Neural cell (in vitro differentiated cells): ENCODE measurements at regions not wholly inside any gene's neighbourhood (a gene's known extent, or its start where the extent isn't known, plus 50 kb on each side); places are given as distances from the start of the nearest gene placed in this dataset.

Experiments
- H2AFZ ChIP-seq: fragments of 200-600, 300-800 bp; sonication (generic), shearing (Covaris generic); 2 replicates; pipeline ENCODE4 v1.6.0; 2014; ENCODE audit warnings: low read depth, mild to moderate bottlenecking, antibody characterized with exemption, low read length, moderate library complexity
- H3F3A ChIP-seq: fragments of 200-600 bp; shearing (Covaris generic); 2 replicates; pipeline ENCODE4 v1.6.1; 2016; ENCODE audit warnings: mild to moderate bottlenecking, moderate library complexity, mixed read lengths, antibody characterized with exemption, low read length; ENCODE audit not compliant: insufficient read depth, poor library complexity, severe bottlenecking
- H3K27ac ChIP-seq: fragments of 200-600, 300-800 bp; sonication (generic), shearing (Covaris generic); 2 replicates; pipeline ENCODE4 v1.5.1; 2014; ENCODE audit warnings: mild to moderate bottlenecking, low read length, moderate library complexity
- H3K27me3 ChIP-seq: fragments of 300-800, 200-600 bp; sonication (generic), shearing (Covaris generic); 2 replicates; pipeline ENCODE4 v1.6.0; 2014; ENCODE audit warnings: mild to moderate bottlenecking, low read depth, low read length, moderate library complexity; ENCODE audit not compliant: insufficient read depth
- H3K36me3 ChIP-seq: fragments of 300-800, 200-600 bp; sonication (generic), shearing (Covaris generic); 2 replicates; pipeline ENCODE4 v1.5.1; 2014; ENCODE audit warnings: mild to moderate bottlenecking, antibody characterized with exemption, low read length, moderate library complexity; ENCODE audit not compliant: insufficient read depth
- H3K4me2 ChIP-seq: fragments of 300-800, 200-600 bp; sonication (generic), shearing (Covaris generic); 2 replicates; pipeline ENCODE4 v1.6.0; 2014; ENCODE audit warnings: mild to moderate bottlenecking, low read length
- H3K4me3 ChIP-seq: fragments of 300-800, 200-600 bp; sonication (generic), shearing (Covaris generic); 2 replicates; pipeline ENCODE4 v1.5.1; 2014; ENCODE audit warnings: mild to moderate bottlenecking, low read length, moderate library complexity
- H3K79me2 ChIP-seq: fragments of 200-600 bp; shearing (Covaris generic); replicated peaks from 2 replicates; pipeline ENCODE4 v1.6.0; 2014; ENCODE audit warnings: mild to moderate bottlenecking, low read length, moderate library complexity; ENCODE audit not compliant: insufficient read depth
- H3K9ac ChIP-seq: fragments of 300-800, 200-600 bp; sonication (generic), shearing (Covaris generic); 2 replicates; pipeline ENCODE4 v1.6.1; 2016; ENCODE audit warnings: mild to moderate bottlenecking, low read length, mixed read lengths
- H3K9me2 ChIP-seq: fragments of 200-600 bp; shearing (Covaris generic); 2 replicates; pipeline ENCODE4 v1.6.1; 2016; ENCODE audit warnings: mild to moderate bottlenecking, low read length, mixed read lengths; ENCODE audit not compliant: insufficient read depth
- H3K9me3 ChIP-seq: fragments of 200-600, 300-800 bp; sonication (generic), shearing (Covaris generic); 2 replicates; pipeline ENCODE4 v1.6.1; 2016; ENCODE audit warnings: mild to moderate bottlenecking, mixed run types, low read length, moderate library complexity, mixed read lengths
- H4K20me1 ChIP-seq: fragments of 200-600 bp; shearing (Covaris generic); 2 replicates; pipeline ENCODE4 v1.6.1; 2016; ENCODE audit warnings: mild to moderate bottlenecking, mixed run types; ENCODE audit not compliant: insufficient read depth
- CTCF ChIP-seq: fragments of 450-650 bp; IDR thresholded peaks from 2 replicates; pipeline ENCODE4 v1.5.1; 2014; ENCODE audit warnings: antibody characterized with exemption, mild to moderate bottlenecking, moderate library complexity; ENCODE audit not compliant: poor library complexity, severe bottlenecking
- EP300 ChIP-seq: fragments of 450-650 bp; conservative IDR thresholded peaks from 2 replicates; pipeline ENCODE4 v1.6.1; 2014; ENCODE audit warnings: antibody characterized with exemption, mild to moderate bottlenecking, moderate library complexity; ENCODE audit not compliant: poor library complexity, severe bottlenecking
- EZH2 ChIP-seq: fragments of 200-600, 300-800 bp; shearing (Covaris generic), sonication (generic); IDR thresholded peaks from 2 replicates; pipeline ENCODE4 v1.6.1; 2014; ENCODE audit warnings: antibody characterized with exemption, low read length, borderline replicate concordance, mild to moderate bottlenecking; ENCODE audit not compliant: insufficient read depth, poor library complexity, severe bottlenecking
- MXI1 ChIP-seq: fragments of 450-650 bp; conservative IDR thresholded peaks from 2 replicates; pipeline ENCODE4 v1.6.1; 2014; ENCODE audit warnings: antibody characterized with exemption, mild to moderate bottlenecking; ENCODE audit not compliant: poor library complexity, severe bottlenecking
- POLR2AphosphoS5 ChIP-seq: IDR thresholded peaks from 2 replicates; pipeline ENCODE4 v1.6.1; 2012
- RAD21 ChIP-seq: fragments of 450-650 bp; conservative IDR thresholded peaks from 2 replicates; pipeline ENCODE4 v1.6.1; 2014; ENCODE audit warnings: antibody characterized with exemption, mild to moderate bottlenecking, moderate library complexity
- REST ChIP-seq: IDR thresholded peaks from 2 replicates; pipeline ENCODE4 v1.6.1; 2012; ENCODE audit warnings: borderline replicate concordance
- SMC3 ChIP-seq: fragments of 450-650 bp; conservative IDR thresholded peaks from 2 replicates; pipeline ENCODE4 v1.6.1; 2014; ENCODE audit warnings: antibody characterized with exemption, mild to moderate bottlenecking, moderate library complexity; ENCODE audit not compliant: poor library complexity
- TAF1 ChIP-seq: IDR thresholded peaks from 2 replicates; pipeline ENCODE4 v1.6.1; 2012; ENCODE audit warnings: low read depth

- no peak overlapping the region for H2AFZ ChIP-seq
- H3F3A ChIP-seq: no peaks in the 10 kb centered on the region
Observed at GRCh38 chr3:27641888-27642601, 80.1 kb downstream of the EOMES start.

DNA sequence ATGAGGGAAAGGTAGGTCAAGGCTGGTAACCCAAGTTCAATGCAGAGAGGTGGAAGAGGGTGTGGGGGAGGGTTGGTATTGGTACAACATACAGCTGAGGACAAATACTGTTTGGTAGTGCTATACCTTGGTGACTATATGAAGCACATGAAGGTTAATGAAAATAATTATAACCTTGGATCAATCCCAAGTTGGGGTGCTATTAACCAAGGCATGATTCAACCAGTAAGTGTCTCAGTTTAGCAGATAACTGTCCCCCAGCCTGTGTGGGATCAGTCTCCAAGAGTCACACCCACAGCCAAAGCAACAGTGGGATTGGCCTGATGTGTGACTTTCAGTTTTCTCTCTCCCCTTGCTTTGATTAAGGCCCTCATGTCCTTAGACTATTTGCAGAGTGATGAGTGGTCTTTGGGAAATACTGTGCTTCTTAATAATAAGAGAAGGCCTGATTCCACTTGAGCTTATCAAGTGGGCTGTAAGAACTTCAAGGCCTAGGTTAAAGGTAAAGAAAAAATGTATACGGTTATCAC, 80.8 kb downstream of the EOMES start:
- no peak overlapping the region for H3K27ac ChIP-seq
- no peak overlapping the region for H2AFZ ChIP-seq
- H3F3A ChIP-seq: no peaks in the 10 kb centered on the region
- no peaks in the 10 kb centered on the region for H3K9me2 ChIP-seq
- no peak overlapping the region for H3K4me3 ChIP-seq
- H4K20me1 ChIP-seq: no peaks in the 10 kb centered on the region
- no peaks in the 10 kb centered on the region for H3K79me2 ChIP-seq
- H3K27me3 ChIP-seq: no peaks in the 10 kb centered on the region
- H3K4me2 ChIP-seq: no peak overlapping the region
- H3K36me3 ChIP-seq: no peaks in the 10 kb centered on the region
- no peak overlapping the region for H3K9ac ChIP-seq
- H3K9me3 ChIP-seq: no peaks in the 10 kb centered on the region
- TF ChIP-seq POLR2AphosphoS5: no peak
- no peak for TF ChIP-seq MXI1
- TF ChIP-seq SMC3: no peak
- TF ChIP-seq TAF1: no peak
- TF ChIP-seq RAD21: no peak
- TF ChIP-seq EZH2: no peak
- no peak for TF ChIP-seq REST

More at GRCh38 chr3:27641888-27642601, 80.1 kb downstream of the EOMES start:
- Histone ChIP-seq H3K9me2 (no peaks in the 10 kb centered on the region), H3K4me3 (no peak overlapping the region), H3K27ac (no peak overlapping the region), H3K4me2 (no peak overlapping the region), H3K9ac (no peak overlapping the region), H4K20me1 (no peaks in the 10 kb centered on the region), H3K27me3 (no peaks in the 10 kb centered on the region), H3K9me3 (no peaks in the 10 kb centered on the region), H3K79me2 (no peaks in the 10 kb centered on the region), H3K36me3 (no peaks in the 10 kb centered on the region)
- no peak for TF ChIP-seq MXI1
- TF ChIP-seq REST: no peak
- TF ChIP-seq TAF1: no peak
- no peak for TF ChIP-seq RAD21
- TF ChIP-seq SMC3: no peak
- no peak for TF ChIP-seq EP300
- no peak for TF ChIP-seq CTCF
